ENCODE measurements at regions not wholly inside any gene's neighbourhood (a gene's known extent, or its start where the extent isn't known, plus 50 kb on each side); places are given as distances from the start of the nearest gene placed in this dataset.

GRCh38 chr5:54766748-54767147 is 218.6 kb downstream of the ESM1 start:
- Histone ChIP-seq H3K27me3 (ENCODE audit: control insufficient read depth, insufficient read depth, low read length) (no peaks in the 10 kb centered on the region), H3K9me3 (ENCODE audit: control insufficient read depth, insufficient read depth, low read depth, low read length) (no peaks in the 10 kb centered on the region), H3K4me3 (ENCODE audit: low read depth, low read length) (no peak overlapping the region), H3K9ac (ENCODE audit: low read length) (no peak overlapping the region), H3K4me1 (ENCODE audit: control insufficient read depth, insufficient read depth, low read length) (no peaks in the 10 kb centered on the region), H3K36me3 (ENCODE audit: control insufficient read depth, insufficient read depth, low read length) (no peaks in the 10 kb centered on the region), H3K27ac (ENCODE audit: low read depth, low read length) (no peak overlapping the region)

- H3K9me3 ChIP-seq (ENCODE audit: control insufficient read depth, insufficient read depth, low read depth, low read length) = no peaks in the 10 kb centered on the region
- H3K27me3 ChIP-seq (ENCODE audit: control insufficient read depth, insufficient read depth, low read length) = no peaks in the 10 kb centered on the region
- H3K4me3 ChIP-seq (ENCODE audit: low read depth, low read length) = no peak overlapping the region
- no peaks in the 10 kb centered on the region for H3K36me3 ChIP-seq (ENCODE audit: control insufficient read depth, insufficient read depth, low read length)
- no peak overlapping the region for H3K9ac ChIP-seq (ENCODE audit: low read length)
- H3K27ac ChIP-seq (ENCODE audit: low read depth, low read length) = no peak overlapping the region
- no peaks in the 10 kb centered on the region for H3K4me1 ChIP-seq (ENCODE audit: control insufficient read depth, insufficient read depth, low read length)
These were observed 220.0 kb downstream of the ESM1 start for GRCh38 chr5:54765165-54766028.

- no peaks in the 10 kb centered on the region for H3K9me3 ChIP-seq (ENCODE audit: control insufficient read depth, insufficient read depth, low read depth, low read length)
These were observed 221.0 kb downstream of the ESM1 start for GRCh38 chr5:54764102-54765090.

GRCh38 chr5:54761213-54761701 is 224.1 kb downstream of the ESM1 start:
- H3K4me3 ChIP-seq (ENCODE audit: low read depth, low read length) = no peak overlapping the region
- H3K27me3 ChIP-seq (ENCODE audit: control insufficient read depth, insufficient read depth, low read length) = no peaks in the 10 kb centered on the region
- H3K9ac ChIP-seq (ENCODE audit: low read length) = no peak overlapping the region
- H3K9me3 ChIP-seq (ENCODE audit: control insufficient read depth, insufficient read depth, low read depth, low read length) = no peaks in the 10 kb centered on the region
- no peaks in the 10 kb centered on the region for H3K4me1 ChIP-seq (ENCODE audit: control insufficient read depth, insufficient read depth, low read length)
- H3K27ac ChIP-seq (ENCODE audit: low read depth, low read length) = no peak overlapping the region
- no peaks in the 10 kb centered on the region for H3K36me3 ChIP-seq (ENCODE audit: control insufficient read depth, insufficient read depth, low read length)

More at GRCh38 chr5:54764102-54765090, 221.0 kb downstream of the ESM1 start:
- Histone ChIP-seq H3K9ac (ENCODE audit: low read length) (no peak overlapping the region), H3K27ac (ENCODE audit: low read depth, low read length) (no peak overlapping the region), H3K4me3 (ENCODE audit: low read depth, low read length) (no peak overlapping the region), H3K27me3 (ENCODE audit: control insufficient read depth, insufficient read depth, low read length) (no peaks in the 10 kb centered on the region), H3K4me1 (ENCODE audit: control insufficient read depth, insufficient read depth, low read length) (no peaks in the 10 kb centered on the region), H3K36me3 (ENCODE audit: control insufficient read depth, insufficient read depth, low read length) (no peaks in the 10 kb centered on the region)

- no peaks in the 10 kb centered on the region for H3K9me3 ChIP-seq (ENCODE audit: control insufficient read depth, insufficient read depth, low read depth, low read length)
- no peaks in the 10 kb centered on the region for H3K36me3 ChIP-seq (ENCODE audit: control insufficient read depth, insufficient read depth, low read length)
- H3K4me1 ChIP-seq (ENCODE audit: control insufficient read depth, insufficient read depth, low read length) = no peaks in the 10 kb centered on the region
- H3K9ac ChIP-seq (ENCODE audit: low read length) = no peak overlapping the region
- no peak overlapping the region for H3K4me3 ChIP-seq (ENCODE audit: low read depth, low read length)
- no peaks in the 10 kb centered on the region for H3K27me3 ChIP-seq (ENCODE audit: control insufficient read depth, insufficient read depth, low read length)
- no peak overlapping the region for H3K27ac ChIP-seq (ENCODE audit: low read depth, low read length)
These were observed 225.0 kb downstream of the ESM1 start for GRCh38 chr5:54760182-54760935.

GRCh38 chr5:54758038-54758437 is 227.4 kb downstream of the ESM1 start:
- Histone ChIP-seq H3K4me1 (ENCODE audit: control insufficient read depth, insufficient read depth, low read length) (no peaks in the 10 kb centered on the region), H3K27me3 (ENCODE audit: control insufficient read depth, insufficient read depth, low read length) (no peaks in the 10 kb centered on the region), H3K4me3 (ENCODE audit: low read depth, low read length) (no peak overlapping the region), H3K9me3 (ENCODE audit: control insufficient read depth, insufficient read depth, low read depth, low read length) (no peaks in the 10 kb centered on the region), H3K9ac (ENCODE audit: low read length) (no peak overlapping the region), H3K36me3 (ENCODE audit: control insufficient read depth, insufficient read depth, low read length) (no peaks in the 10 kb centered on the region), H3K27ac (ENCODE audit: low read depth, low read length) (no peak overlapping the region)

- no peak overlapping the region for H3K27ac ChIP-seq (ENCODE audit: low read depth, low read length)
- H3K27me3 ChIP-seq (ENCODE audit: control insufficient read depth, insufficient read depth, low read length) = no peaks in the 10 kb centered on the region
- H3K9ac ChIP-seq (ENCODE audit: low read length) = no peak overlapping the region
- no peaks in the 10 kb centered on the region for H3K9me3 ChIP-seq (ENCODE audit: control insufficient read depth, insufficient read depth, low read depth, low read length)
- no peak overlapping the region for H3K4me3 ChIP-seq (ENCODE audit: low read depth, low read length)
- H3K36me3 ChIP-seq (ENCODE audit: control insufficient read depth, insufficient read depth, low read length) = no peaks in the 10 kb centered on the region
- H3K4me1 ChIP-seq (ENCODE audit: control insufficient read depth, insufficient read depth, low read length) = no peaks in the 10 kb centered on the region
These were observed 227.9 kb downstream of the ESM1 start for GRCh38 chr5:54757541-54757940.

- no peaks in the 10 kb centered on the region for H3K4me1 ChIP-seq (ENCODE audit: control insufficient read depth, insufficient read depth, low read length)
- H3K9ac ChIP-seq (ENCODE audit: low read length) = no peak overlapping the region
- no peaks in the 10 kb centered on the region for H3K36me3 ChIP-seq (ENCODE audit: control insufficient read depth, insufficient read depth, low read length)
- no peak overlapping the region for H3K4me3 ChIP-seq (ENCODE audit: low read depth, low read length)
- H3K27ac ChIP-seq (ENCODE audit: low read depth, low read length) = no peak overlapping the region
- H3K27me3 ChIP-seq (ENCODE audit: control insufficient read depth, insufficient read depth, low read length) = no peaks in the 10 kb centered on the region
- H3K9me3 ChIP-seq (ENCODE audit: control insufficient read depth, insufficient read depth, low read depth, low read length) = no peaks in the 10 kb centered on the region
These were observed 228.5 kb downstream of the ESM1 start for GRCh38 chr5:54756796-54757402.

- Histone ChIP-seq H3K9me3 (ENCODE audit: control insufficient read depth, insufficient read depth, low read depth, low read length) (no peaks in the 10 kb centered on the region), H3K27ac (ENCODE audit: low read depth, low read length) (no peak overlapping the region), H3K9ac (ENCODE audit: low read length) (no peak overlapping the region), H3K36me3 (ENCODE audit: control insufficient read depth, insufficient read depth, low read length) (no peaks in the 10 kb centered on the region), H3K27me3 (ENCODE audit: control insufficient read depth, insufficient read depth, low read length) (no peaks in the 10 kb centered on the region), H3K4me1 (ENCODE audit: control insufficient read depth, insufficient read depth, low read length) (no peaks in the 10 kb centered on the region), H3K4me3 (ENCODE audit: low read depth, low read length) (no peak overlapping the region)
These were observed 229.1 kb downstream of the ESM1 start for GRCh38 chr5:54756301-54756700.

GRCh38 chr5:54754878-54755277 is 230.5 kb downstream of the ESM1 start:
- Histone ChIP-seq H3K9me3 (ENCODE audit: control insufficient read depth, insufficient read depth, low read depth, low read length) (no peaks in the 10 kb centered on the region), H3K4me1 (ENCODE audit: control insufficient read depth, insufficient read depth, low read length) (no peaks in the 10 kb centered on the region), H3K4me3 (ENCODE audit: low read depth, low read length) (no peak overlapping the region), H3K27ac (ENCODE audit: low read depth, low read length) (no peak overlapping the region), H3K9ac (ENCODE audit: low read length) (no peak overlapping the region), H3K27me3 (ENCODE audit: control insufficient read depth, insufficient read depth, low read length) (no peaks in the 10 kb centered on the region), H3K36me3 (ENCODE audit: control insufficient read depth, insufficient read depth, low read length) (no peaks in the 10 kb centered on the region)

All from HUES6 (cell line).